GM18502 (cell line): ENCODE measurements at regions not wholly inside any gene's neighbourhood (a gene's known extent, or its start where the extent isn't known, plus 50 kb on each side); places are given as distances from the start of the nearest gene placed in this dataset.
"Not testable (repeated sequence)": the region's sequence is repeated elsewhere in the genome, so short reads cannot be mapped to it uniquely, and the experiment has no call there.

Source experiments
- ATAC-seq: cut with Tn5 transposase; IDR thresholded peaks from one replicate; pipeline ENCODE4 v1.9.1; 2021; ENCODE audit warnings: mild to moderate bottlenecking; ENCODE audit not compliant: unreplicated experiment, poor library complexity

GRCh38 chr6:121592261-121592935 lies 157.0 kb downstream of the GJA1 start:
- no peak for ATAC-seq

GRCh38 chr6:121593011-121593641 lies 157.7 kb downstream of the GJA1 start:
- ATAC-seq, result no peak

- no peak for ATAC-seq
Observed at GRCh38 chr6:121594053-121594452, 158.6 kb downstream of the GJA1 start.

- ATAC-seq, result no peak
Observed at GRCh38 chr6:121595646-121596045, 160.2 kb downstream of the GJA1 start.

GRCh38 chr6:121596441-121596840 lies 161.0 kb downstream of the GJA1 start:
- no peak for ATAC-seq

GRCh38 chr6:121597654-121598053 lies 162.2 kb downstream of the GJA1 start:
- no peak for ATAC-seq

GRCh38 chr6:121599331-121599730 lies 163.9 kb downstream of the GJA1 start:
- ATAC-seq, result not testable (repeated sequence)

GRCh38 chr6:121600389-121601168 lies 165.1 kb downstream of the GJA1 start:
- no peak for ATAC-seq

GRCh38 chr6:121603486-121603885 lies 168.0 kb downstream of the GJA1 start:
- ATAC-seq, result no peak

- no peak for ATAC-seq
Observed at GRCh38 chr6:121607721-121608120, 172.3 kb downstream of the GJA1 start.

GRCh38 chr6:121608270-121608669 lies 172.8 kb downstream of the GJA1 start:
- no peak for ATAC-seq

- no peak for ATAC-seq
Observed at GRCh38 chr6:121609281-121609680, 173.8 kb downstream of the GJA1 start.

- no peak for ATAC-seq
Observed at GRCh38 chr6:121612927-121613326, 177.5 kb downstream of the GJA1 start.

- ATAC-seq, result no peak
Observed at GRCh38 chr6:121614115-121614514, 178.7 kb downstream of the GJA1 start.

GRCh38 chr6:121615493-121615892 lies 180.0 kb downstream of the GJA1 start:
- no peak for ATAC-seq

GRCh38 chr6:121616406-121616805 lies 181.0 kb downstream of the GJA1 start:
- ATAC-seq, result no peak

- ATAC-seq, result no peak
Observed at GRCh38 chr6:121617388-121617787, 181.9 kb downstream of the GJA1 start.

- no peak for ATAC-seq
Observed at GRCh38 chr6:121619013-121619412, 183.6 kb downstream of the GJA1 start.

- no peak for ATAC-seq
Observed at GRCh38 chr6:121619987-121620740, 184.7 kb downstream of the GJA1 start.

- ATAC-seq, result no peak
Observed at GRCh38 chr6:121627761-121628160, 192.3 kb downstream of the GJA1 start.

- no peak for ATAC-seq
Observed at GRCh38 chr6:121630716-121631115, 195.3 kb downstream of the GJA1 start.
